Keratinocyte (primary cell): ENCODE measurements at regions not wholly inside any gene's neighbourhood (a gene's known extent, or its start where the extent isn't known, plus 50 kb on each side); places are given as distances from the start of the nearest gene placed in this dataset.

Source experiments
- DNase-seq: peaks from one replicate; pipeline ENCODE4 v3.0.0-alpha.2; 2011; ENCODE audit warnings: low read depth, missing footprints, low spot score
- FAIRE-seq: peaks from 2 replicates; lab custom pipeline; 2011; peaks lifted over from hg19 to GRCh38; lab: Jason Lieb, UNC
- H2AFZ ChIP-seq: 2 replicates; pipeline ENCODE4 v1.6.0; 2012; ENCODE audit warnings: low read length, control low read depth, inconsistent platforms; ENCODE audit not compliant: control insufficient read depth
- H3K27ac ChIP-seq: 2 replicates; pipeline ENCODE4 v1.5.1; 2011; ENCODE audit warnings: low read length; ENCODE audit not compliant: control insufficient read depth, insufficient read depth
- H3K27me3 ChIP-seq: 3 replicates; pipeline ENCODE4 v1.6.0; 2011; ENCODE audit warnings: low read length; ENCODE audit not compliant: control insufficient read depth, insufficient read depth; ENCODE audit errors: extremely low read depth
- H3K36me3 ChIP-seq, 2 experiments: 2 replicates in 1 of 2; 3 replicates in 1 of 2; pipeline ENCODE4 v1.5.1; 2011; ENCODE audit warnings: low read length in 2 of 2, mild to moderate bottlenecking in 1 of 2; ENCODE audit not compliant: control insufficient read depth in 2 of 2, insufficient read depth in 2 of 2; ENCODE audit errors: extremely low read depth in 1 of 2
- H3K4me1 ChIP-seq: 3 replicates; pipeline ENCODE4 v1.5.1; 2011; ENCODE audit warnings: low read length; ENCODE audit not compliant: control insufficient read depth, insufficient read depth; ENCODE audit errors: extremely low read depth
- H3K4me2 ChIP-seq: 3 replicates; pipeline ENCODE4 v1.6.0; 2011; ENCODE audit warnings: low read depth, low read length; ENCODE audit not compliant: control insufficient read depth, insufficient read depth; ENCODE audit errors: extremely low read depth
- H3K4me3 ChIP-seq, 3 experiments: fragments of 200-600 bp in 1 of 3; sonication (generic) in 1 of 3; 2 replicates in 2 of 3; 3 replicates in 1 of 3; pipeline ENCODE4 v1.5.1; 2011 to 2016; ENCODE audit warnings: low read length in 3 of 3, mild to moderate bottlenecking in 3 of 3, control low read depth in 2 of 3, inconsistent platforms in 1 of 3, low read depth in 1 of 3, mixed read lengths in 1 of 3, mixed run types in 1 of 3, moderate library complexity in 1 of 3; ENCODE audit not compliant: control insufficient read depth in 2 of 3, insufficient read depth in 2 of 3; ENCODE audit errors: extremely low read depth in 1 of 3
- H3K79me2 ChIP-seq: 2 replicates; pipeline ENCODE4 v1.6.0; 2012; ENCODE audit warnings: low read length; ENCODE audit not compliant: control insufficient read depth, insufficient read depth
- H3K9ac ChIP-seq: 3 replicates; pipeline ENCODE4 v1.6.0; 2011; ENCODE audit warnings: low read length; ENCODE audit not compliant: control insufficient read depth, insufficient read depth; ENCODE audit errors: extremely low read depth
- H3K9me1 ChIP-seq: 3 replicates; pipeline ENCODE4 v1.6.0; 2011; ENCODE audit warnings: low read length; ENCODE audit not compliant: control insufficient read depth, insufficient read depth; ENCODE audit errors: extremely low read depth
- H3K9me3 ChIP-seq: 2 replicates; pipeline ENCODE4 v1.5.1; 2012; ENCODE audit warnings: low read depth, low read length; ENCODE audit not compliant: control insufficient read depth
- H4K20me1 ChIP-seq: 3 replicates; pipeline ENCODE4 v1.6.0; 2011; ENCODE audit warnings: low read length; ENCODE audit not compliant: control insufficient read depth, insufficient read depth; ENCODE audit errors: extremely low read depth
- EZH2 ChIP-seq: IDR thresholded peaks from one replicate; pipeline ENCODE4 v1.6.1; 2012; ENCODE audit warnings: inconsistent platforms, mild to moderate bottlenecking, low read length, moderate library complexity
- dilution Hi-C: fragments of 300-500 bp; cut with MboI; formaldehyde crosslinking; loops from one replicate; pipeline ENCODE4 v1.7.0; 2020; ENCODE audit warnings: low sequenced_read_pairs; ENCODE audit not compliant: extremely low pct_ligation_motif_present
- TF ChIP-seq, protein P1 (sequence below), 3 experiments: IDR thresholded peaks in 1 of 3; conservative IDR thresholded peaks in 1 of 3; optimal IDR thresholded peaks in 1 of 3; 2 replicates in 2 of 3; 3 replicates in 1 of 3; pipeline versions ENCODE3 to v1.5.1; 2011; ENCODE audit warnings: low read length in 3 of 3, mild to moderate bottlenecking in 3 of 3, moderate library complexity in 2 of 3, control low read depth in 1 of 3, inconsistent platforms in 1 of 3; ENCODE audit not compliant: insufficient read depth in 2 of 3; ENCODE audit errors: extremely low read depth in 1 of 3

GRCh38 chr7:156577645-156578577 lies 62.7 kb upstream of the RNF32 start:
- no peaks in the 10 kb centered on the region for H3K36me3 ChIP-seq
- no peak overlapping the region for H3K9ac ChIP-seq
- FAIRE-seq (no peak), DNase-seq (no peak)
- no peaks in the 10 kb centered on the region for H3K27me3 ChIP-seq
- no peak overlapping the region for H2AFZ ChIP-seq
- H3K27ac ChIP-seq: no peak overlapping the region
- peaks cover 3% of the 10 kb centered on the region for H3K9me3 ChIP-seq
- no peak overlapping the region for H3K4me3 ChIP-seq
- no peaks in the 10 kb centered on the region for H3K79me2 ChIP-seq
- no peak overlapping the region for H3K4me2 ChIP-seq
- H3K4me1 ChIP-seq: no peaks in the 10 kb centered on the region
- dilution Hi-C loops: no loop called here
- H4K20me1 ChIP-seq: no peaks in the 10 kb centered on the region
- TF ChIP-seq, protein P1, sequence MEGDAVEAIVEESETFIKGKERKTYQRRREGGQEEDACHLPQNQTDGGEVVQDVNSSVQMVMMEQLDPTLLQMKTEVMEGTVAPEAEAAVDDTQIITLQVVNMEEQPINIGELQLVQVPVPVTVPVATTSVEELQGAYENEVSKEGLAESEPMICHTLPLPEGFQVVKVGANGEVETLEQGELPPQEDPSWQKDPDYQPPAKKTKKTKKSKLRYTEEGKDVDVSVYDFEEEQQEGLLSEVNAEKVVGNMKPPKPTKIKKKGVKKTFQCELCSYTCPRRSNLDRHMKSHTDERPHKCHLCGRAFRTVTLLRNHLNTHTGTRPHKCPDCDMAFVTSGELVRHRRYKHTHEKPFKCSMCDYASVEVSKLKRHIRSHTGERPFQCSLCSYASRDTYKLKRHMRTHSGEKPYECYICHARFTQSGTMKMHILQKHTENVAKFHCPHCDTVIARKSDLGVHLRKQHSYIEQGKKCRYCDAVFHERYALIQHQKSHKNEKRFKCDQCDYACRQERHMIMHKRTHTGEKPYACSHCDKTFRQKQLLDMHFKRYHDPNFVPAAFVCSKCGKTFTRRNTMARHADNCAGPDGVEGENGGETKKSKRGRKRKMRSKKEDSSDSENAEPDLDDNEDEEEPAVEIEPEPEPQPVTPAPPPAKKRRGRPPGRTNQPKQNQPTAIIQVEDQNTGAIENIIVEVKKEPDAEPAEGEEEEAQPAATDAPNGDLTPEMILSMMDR (optimal IDR thresholded peaks at IDR 0.05 in 1 of 3, IDR thresholded peaks at IDR 0.05 in 1 of 3, conservative IDR thresholded peaks at IDR 0.05 in 1 of 3; ENCODE audit: extremely low read depth in 1 of 3, insufficient read depth in 2 of 3, low read length in 3 of 3): no peak
- TF ChIP-seq EZH2: no peak
- H3K9me1 ChIP-seq: no peaks in the 10 kb centered on the region

GRCh38 chr7:156576216-156577058 lies 64.1 kb upstream of the RNF32 start:
- no peak for FAIRE-seq
- Histone ChIP-seq H4K20me1 (no peaks in the 10 kb centered on the region), H3K9me1 (no peaks in the 10 kb centered on the region), H2AFZ (no peak overlapping the region), H3K4me1 (no peaks in the 10 kb centered on the region), H3K4me2 (no peak overlapping the region), H3K9me3 (peaks cover 3% of the 10 kb centered on the region), H3K79me2 (no peaks in the 10 kb centered on the region), H3K4me3 (no peak overlapping the region), H3K27me3 (no peaks in the 10 kb centered on the region), H3K36me3 (no peaks in the 10 kb centered on the region), H3K27ac (no peak overlapping the region), H3K9ac (no peak overlapping the region)
- TF ChIP-seq, protein P1 (optimal IDR thresholded peaks at IDR 0.05 in 1 of 3, IDR thresholded peaks at IDR 0.05 in 1 of 3, conservative IDR thresholded peaks at IDR 0.05 in 1 of 3; ENCODE audit: extremely low read depth in 1 of 3, insufficient read depth in 2 of 3, low read length in 3 of 3): no peak
- TF ChIP-seq EZH2: no peak
- dilution Hi-C loops: no loop called here
- DNase-seq: no peak
